ENCODE measurements at regions not wholly inside any gene's neighbourhood (a gene's known extent, or its start where the extent isn't known, plus 50 kb on each side); places are given as distances from the start of the nearest gene placed in this dataset.
"Not testable (repeated sequence)": the region's sequence is repeated elsewhere in the genome, so short reads cannot be mapped to it uniquely, and the experiment has no call there.

GRCh38 chr9:65405253-65405652 lies 120.2 kb upstream of the FOXD4L5 start:
- ATAC-seq (no peak), DNase-seq (no peak), FAIRE-seq (no peak)
- Histone ChIP-seq H3K4me3 (no peak overlapping the region), H3K36me3 (no peaks in the 10 kb centered on the region), H3K9me3 (no peaks in the 10 kb centered on the region), H3K4me1 (no peaks in the 10 kb centered on the region), H3K27ac (no peak overlapping the region), H3K27me3 (no peaks in the 10 kb centered on the region)
- no peak for TF ChIP-seq CTCF (IDR thresholded peaks at IDR 0.05)
- intact Hi-C loops (cut with DNase I) = no loop called here
- whole genome bisulfite sequencing, 2 donors = 48 to 56% methylated on average over 6 of the region's 6 CpGs

- Histone ChIP-seq H3K4me3 (no peak overlapping the region), H3K36me3 (no peaks in the 10 kb centered on the region), H3K4me1 (no peaks in the 10 kb centered on the region), H3K27me3 (no peaks in the 10 kb centered on the region), H3K27ac (no peak overlapping the region), H3K9me3 (no peaks in the 10 kb centered on the region)
- intact Hi-C loops (cut with DNase I) = no loop called here
- WGBS, 2 donors = 38 to 46% methylated on average over 11 of the region's 11 CpGs
- FAIRE-seq (no peak), DNase-seq (no peak), ATAC-seq (no peak)
- no peak for TF ChIP-seq CTCF (IDR thresholded peaks at IDR 0.05)
Observed at GRCh38 chr9:65404232-65405006, 119.4 kb upstream of the FOXD4L5 start.

GRCh38 chr9:65403721-65404120 lies 118.7 kb upstream of the FOXD4L5 start:
- intact Hi-C loops (cut with DNase I) = no loop called here
- Histone ChIP-seq H3K27ac (no peak overlapping the region), H3K9me3 (no peaks in the 10 kb centered on the region), H3K36me3 (no peaks in the 10 kb centered on the region), H3K27me3 (no peaks in the 10 kb centered on the region), H3K4me3 (no peak overlapping the region), H3K4me1 (no peaks in the 10 kb centered on the region)
- 68 to 82% methylated on average over 8 to 10 of the region's 10 CpGs for WGBS, 2 donors
- no peak for FAIRE-seq
- TF ChIP-seq CTCF (IDR thresholded peaks at IDR 0.05) = no peak
- DNase-seq = no peak
- no peak for ATAC-seq

- 66 to 71% methylated on average over 11 of the region's 11 CpGs for WGBS, 2 donors
- H3K4me3 ChIP-seq; H3K36me3 ChIP-seq; intact Hi-C loops (cut with DNase I); ATAC-seq; H3K27me3 ChIP-seq; H3K27ac ChIP-seq; FAIRE-seq; DNase-seq; H3K4me1 ChIP-seq; H3K9me3 ChIP-seq: not testable (repeated sequence)
Observed at GRCh38 chr9:65403072-65403471, 118.1 kb upstream of the FOXD4L5 start.

- intact Hi-C loops (cut with DNase I); H3K36me3 ChIP-seq; H3K4me1 ChIP-seq; H3K4me3 ChIP-seq; FAIRE-seq; DNase-seq; H3K27me3 ChIP-seq; H3K27ac ChIP-seq; ATAC-seq; H3K9me3 ChIP-seq: not testable (repeated sequence)
- 66 to 81% methylated on average over 18 of the region's 18 CpGs for WGBS, 2 donors
Observed at GRCh38 chr9:65402206-65402870, 117.3 kb upstream of the FOXD4L5 start.

GRCh38 chr9:65401456-65402045 lies 116.5 kb upstream of the FOXD4L5 start:
- H3K36me3 ChIP-seq; DNase-seq; H3K27ac ChIP-seq; H3K4me3 ChIP-seq; intact Hi-C loops (cut with DNase I); ATAC-seq; H3K27me3 ChIP-seq; FAIRE-seq; H3K4me1 ChIP-seq; H3K9me3 ChIP-seq: not testable (repeated sequence)
- 50% methylated on average over 8 to 9 of the region's 9 CpGs for WGBS, 2 donors
